PFSK-1 (cell line): ENCODE measurements at regions not wholly inside any gene's neighbourhood (a gene's known extent, or its start where the extent isn't known, plus 50 kb on each side); places are given as distances from the start of the nearest gene placed in this dataset.

Source experiments
- FOXP2 ChIP-seq: optimal IDR thresholded peaks from 2 replicates; pipeline ENCODE3; 2011; ENCODE audit warnings: borderline replicate concordance, control low read depth, inconsistent platforms; ENCODE audit not compliant: insufficient read depth; ENCODE audit errors: extremely low read length, extremely low read depth
- POLR2AphosphoS5 ChIP-seq: IDR thresholded peaks from 2 replicates; pipeline ENCODE4 v1.6.1; 2012; ENCODE audit warnings: low read depth, mild to moderate bottlenecking, control low read depth, low read length, moderate library complexity
- SIN3A ChIP-seq: IDR thresholded peaks from 2 replicates; pipeline ENCODE4 v1.6.1; 2012; ENCODE audit warnings: mild to moderate bottlenecking, low read length, moderate library complexity, borderline replicate concordance; ENCODE audit not compliant: insufficient read depth
- TAF1 ChIP-seq: IDR thresholded peaks from 2 replicates; pipeline ENCODE4 v1.6.1; 2012; ENCODE audit warnings: low read length, control low read depth, borderline replicate concordance; ENCODE audit not compliant: insufficient read depth
- TF ChIP-seq, protein P1 (sequence below), 2 experiments: IDR thresholded peaks; 2 replicates each; pipeline versions ENCODE4 v1.6.1 to v1.8.0; 2011 to 2012; ENCODE audit warnings: low read depth in 2 of 2, low read length in 2 of 2, control low read depth in 1 of 2, inconsistent platforms in 1 of 2, mild to moderate bottlenecking in 1 of 2, moderate library complexity in 1 of 2; ENCODE audit not compliant: insufficient read depth in 1 of 2

GRCh38 chr5:125276096-125276495, 529.7 kb upstream of the ZNF608 start:
- no peak for TF ChIP-seq SIN3A

- no peak for TF ChIP-seq SIN3A
- TF ChIP-seq, protein P1, sequence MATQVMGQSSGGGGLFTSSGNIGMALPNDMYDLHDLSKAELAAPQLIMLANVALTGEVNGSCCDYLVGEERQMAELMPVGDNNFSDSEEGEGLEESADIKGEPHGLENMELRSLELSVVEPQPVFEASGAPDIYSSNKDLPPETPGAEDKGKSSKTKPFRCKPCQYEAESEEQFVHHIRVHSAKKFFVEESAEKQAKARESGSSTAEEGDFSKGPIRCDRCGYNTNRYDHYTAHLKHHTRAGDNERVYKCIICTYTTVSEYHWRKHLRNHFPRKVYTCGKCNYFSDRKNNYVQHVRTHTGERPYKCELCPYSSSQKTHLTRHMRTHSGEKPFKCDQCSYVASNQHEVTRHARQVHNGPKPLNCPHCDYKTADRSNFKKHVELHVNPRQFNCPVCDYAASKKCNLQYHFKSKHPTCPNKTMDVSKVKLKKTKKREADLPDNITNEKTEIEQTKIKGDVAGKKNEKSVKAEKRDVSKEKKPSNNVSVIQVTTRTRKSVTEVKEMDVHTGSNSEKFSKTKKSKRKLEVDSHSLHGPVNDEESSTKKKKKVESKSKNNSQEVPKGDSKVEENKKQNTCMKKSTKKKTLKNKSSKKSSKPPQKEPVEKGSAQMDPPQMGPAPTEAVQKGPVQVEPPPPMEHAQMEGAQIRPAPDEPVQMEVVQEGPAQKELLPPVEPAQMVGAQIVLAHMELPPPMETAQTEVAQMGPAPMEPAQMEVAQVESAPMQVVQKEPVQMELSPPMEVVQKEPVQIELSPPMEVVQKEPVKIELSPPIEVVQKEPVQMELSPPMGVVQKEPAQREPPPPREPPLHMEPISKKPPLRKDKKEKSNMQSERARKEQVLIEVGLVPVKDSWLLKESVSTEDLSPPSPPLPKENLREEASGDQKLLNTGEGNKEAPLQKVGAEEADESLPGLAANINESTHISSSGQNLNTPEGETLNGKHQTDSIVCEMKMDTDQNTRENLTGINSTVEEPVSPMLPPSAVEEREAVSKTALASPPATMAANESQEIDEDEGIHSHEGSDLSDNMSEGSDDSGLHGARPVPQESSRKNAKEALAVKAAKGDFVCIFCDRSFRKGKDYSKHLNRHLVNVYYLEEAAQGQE (IDR thresholded peaks at IDR 0.05; ENCODE audit: insufficient read depth in 1 of 2, low read depth in 2 of 2, low read length in 2 of 2) = no peak
- TF ChIP-seq TAF1 = no peak
- TF ChIP-seq FOXP2 = no peak
- TF ChIP-seq POLR2AphosphoS5 = no peak
Observed at GRCh38 chr5:125277494-125278154, 531.2 kb upstream of the ZNF608 start.

DNA sequence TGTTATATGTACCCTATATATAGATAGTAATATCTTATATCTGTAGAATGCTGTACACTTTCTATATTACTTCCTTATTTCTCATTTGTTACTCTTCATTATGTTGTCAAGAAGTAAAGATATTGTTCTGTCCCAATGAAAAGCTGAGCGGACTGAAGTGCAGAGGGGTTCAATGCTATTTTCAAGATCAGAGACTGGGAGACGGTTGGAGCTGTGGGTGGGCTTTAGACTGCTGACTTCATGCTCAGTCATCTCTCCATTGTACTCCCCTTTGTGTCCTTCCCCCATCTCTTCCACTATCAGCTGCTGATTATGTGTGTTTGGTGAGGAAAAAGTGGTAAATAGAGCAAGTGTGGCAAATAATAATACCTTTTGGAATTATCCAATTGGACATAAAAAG, 532.3 kb upstream of the ZNF608 start:
- TF ChIP-seq TAF1 = no peak
- TF ChIP-seq SIN3A = no peak
- TF ChIP-seq, protein P1 (IDR thresholded peaks at IDR 0.05; ENCODE audit: insufficient read depth in 1 of 2, low read depth in 2 of 2, low read length in 2 of 2) = no peak
- no peak for TF ChIP-seq FOXP2
- TF ChIP-seq POLR2AphosphoS5 = no peak

- TF ChIP-seq, protein P1 (IDR thresholded peaks at IDR 0.05; ENCODE audit: insufficient read depth in 1 of 2, low read depth in 2 of 2, low read length in 2 of 2) = no peak
- TF ChIP-seq SIN3A (no peak), FOXP2 (no peak), POLR2AphosphoS5 (no peak), TAF1 (no peak)
Observed at GRCh38 chr5:125281667-125282066, 535.2 kb upstream of the ZNF608 start.

- TF ChIP-seq FOXP2 (no peak), SIN3A (no peak)
Observed at GRCh38 chr5:125283372-125283771, 536.9 kb upstream of the ZNF608 start.

- TF ChIP-seq, protein P1 (IDR thresholded peaks at IDR 0.05; ENCODE audit: insufficient read depth in 1 of 2, low read depth in 2 of 2, low read length in 2 of 2) = no peak
- no peak for TF ChIP-seq FOXP2
- TF ChIP-seq TAF1 = no peak
- no peak for TF ChIP-seq POLR2AphosphoS5
- no peak for TF ChIP-seq SIN3A
Observed at GRCh38 chr5:125286271-125286670, 539.8 kb upstream of the ZNF608 start.
